LNCAP (cell line): ENCODE measurements at regions not wholly inside any gene's neighbourhood (a gene's known extent, or its start where the extent isn't known, plus 50 kb on each side); places are given as distances from the start of the nearest gene placed in this dataset.

ENCODE experiments used
- TF ChIP-seq, protein P1 (sequence below): fragments of 450-650 bp; IDR thresholded peaks from 2 replicates; pipeline ENCODE4 v1.5.1; 2017; ENCODE audit warnings: mild to moderate bottlenecking

DNA sequence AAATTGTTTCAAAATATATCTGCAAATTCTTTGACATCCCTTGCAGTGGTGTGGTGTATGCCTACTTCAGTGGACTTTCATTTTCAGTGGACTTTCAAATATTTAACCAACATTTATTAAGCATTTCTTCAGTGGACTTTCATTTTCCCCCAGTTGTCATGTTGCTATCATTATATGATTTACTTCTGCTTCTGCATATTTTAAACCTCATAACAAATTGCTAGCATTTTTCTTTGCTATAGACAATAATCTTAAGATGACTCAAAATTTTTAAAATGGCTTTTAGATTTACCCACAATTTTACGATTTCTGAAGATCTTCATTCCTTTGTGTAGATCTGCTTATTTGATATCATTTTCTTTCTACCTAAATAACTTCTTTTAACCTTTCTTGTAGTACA is 592.7 kb upstream of the SLC35B3 start:
- TF ChIP-seq, protein P1, sequence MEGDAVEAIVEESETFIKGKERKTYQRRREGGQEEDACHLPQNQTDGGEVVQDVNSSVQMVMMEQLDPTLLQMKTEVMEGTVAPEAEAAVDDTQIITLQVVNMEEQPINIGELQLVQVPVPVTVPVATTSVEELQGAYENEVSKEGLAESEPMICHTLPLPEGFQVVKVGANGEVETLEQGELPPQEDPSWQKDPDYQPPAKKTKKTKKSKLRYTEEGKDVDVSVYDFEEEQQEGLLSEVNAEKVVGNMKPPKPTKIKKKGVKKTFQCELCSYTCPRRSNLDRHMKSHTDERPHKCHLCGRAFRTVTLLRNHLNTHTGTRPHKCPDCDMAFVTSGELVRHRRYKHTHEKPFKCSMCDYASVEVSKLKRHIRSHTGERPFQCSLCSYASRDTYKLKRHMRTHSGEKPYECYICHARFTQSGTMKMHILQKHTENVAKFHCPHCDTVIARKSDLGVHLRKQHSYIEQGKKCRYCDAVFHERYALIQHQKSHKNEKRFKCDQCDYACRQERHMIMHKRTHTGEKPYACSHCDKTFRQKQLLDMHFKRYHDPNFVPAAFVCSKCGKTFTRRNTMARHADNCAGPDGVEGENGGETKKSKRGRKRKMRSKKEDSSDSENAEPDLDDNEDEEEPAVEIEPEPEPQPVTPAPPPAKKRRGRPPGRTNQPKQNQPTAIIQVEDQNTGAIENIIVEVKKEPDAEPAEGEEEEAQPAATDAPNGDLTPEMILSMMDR: no peak

GRCh38 chr6:9025796-9026394 is 590.5 kb upstream of the SLC35B3 start:
- TF ChIP-seq, protein P1: no peak

GRCh38 chr6:9025228-9025627 is 589.9 kb upstream of the SLC35B3 start:
- TF ChIP-seq, protein P1: no peak

GRCh38 chr6:9020001-9020400 is 584.7 kb upstream of the SLC35B3 start:
- TF ChIP-seq, protein P1: no peak

DNA sequence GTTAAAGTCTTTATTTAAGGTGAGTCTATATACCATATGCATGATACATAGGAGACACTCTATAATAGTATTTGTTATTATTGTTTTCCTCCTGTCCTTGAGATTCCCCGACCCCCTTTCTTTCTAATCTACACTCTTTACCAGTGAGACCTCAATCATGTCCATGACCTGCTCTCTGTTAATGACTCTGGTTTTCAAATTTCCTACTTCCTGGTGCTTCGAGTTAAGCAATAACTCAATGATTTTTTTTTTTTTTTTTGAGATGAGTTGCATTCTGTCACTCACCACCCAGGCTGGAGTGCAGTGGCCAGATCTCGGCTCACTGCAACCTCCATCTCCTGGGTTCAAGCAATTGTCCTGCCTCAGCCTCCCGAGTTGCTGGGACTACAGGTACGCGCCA is 574.6 kb upstream of the SLC35B3 start:
- TF ChIP-seq, protein P1: no peak

DNA sequence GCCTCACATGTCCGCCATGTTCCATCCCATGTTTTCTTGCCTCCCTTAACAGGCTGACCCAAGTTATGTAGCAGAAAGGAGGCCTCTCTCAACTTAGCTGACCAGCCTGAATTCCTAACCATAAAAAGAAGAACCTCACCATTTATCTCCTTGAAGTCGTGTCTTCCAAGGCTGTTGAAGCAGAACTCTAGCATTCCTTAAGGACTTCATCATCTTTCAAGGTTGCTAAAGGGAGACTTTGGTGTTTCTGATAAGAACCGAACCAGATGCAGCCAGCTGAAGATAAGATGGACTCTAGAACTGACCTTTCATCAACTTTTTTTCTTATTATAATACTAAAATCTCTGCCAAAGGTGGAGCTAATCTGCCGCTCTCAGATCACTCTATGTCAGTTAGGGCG is 571.7 kb upstream of the SLC35B3 start:
- TF ChIP-seq, protein P1: no peak

DNA sequence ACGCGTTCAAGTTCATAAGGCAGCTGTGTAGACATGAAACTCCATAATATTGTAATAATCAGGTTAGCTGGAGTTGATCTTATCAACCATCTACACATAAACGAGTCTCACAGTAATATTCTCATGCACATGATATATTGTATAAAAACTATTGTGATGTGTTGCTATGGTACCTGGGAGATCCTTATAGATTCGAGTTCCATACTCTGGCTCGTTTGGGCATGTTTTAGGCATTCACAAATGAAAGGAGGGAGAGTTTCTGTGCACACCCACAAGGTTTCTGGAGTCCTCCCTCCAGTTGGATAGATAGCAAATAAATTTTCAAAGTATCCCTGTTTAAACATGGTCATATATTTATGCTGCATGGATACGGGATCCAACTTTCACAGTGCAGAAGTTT is 567.5 kb upstream of the SLC35B3 start:
- TF ChIP-seq, protein P1: no peak

- TF ChIP-seq, protein P1: no peak
These were observed 559.8 kb upstream of the SLC35B3 start for GRCh38 chr6:8995156-8995555.
